SK-N-MC (cell line): ENCODE measurements at regions not wholly inside any gene's neighbourhood (a gene's known extent, or its start where the extent isn't known, plus 50 kb on each side); places are given as distances from the start of the nearest gene placed in this dataset.
A peak's percentile ranks its signal among the peaks of the same experiment; 100 is the strongest.

Source experiments
- DNase-seq: peaks from one replicate; pipeline ENCODE4 v3.0.0-alpha.2; 2011; ENCODE audit warnings: low read depth, low spot score
- H3K27ac ChIP-seq: fragments of 200-600 bp; sonication (generic); 2 replicates; pipeline ENCODE4 v1.5.1; 2016; ENCODE audit warnings: mixed run types
- H3K36me3 ChIP-seq: fragments of 200-600 bp; sonication (generic); 2 replicates; pipeline ENCODE4 v1.6.1; 2017; ENCODE audit warnings: antibody characterized with exemption, low read length, mixed read lengths; ENCODE audit not compliant: insufficient read depth
- H3K4me3 ChIP-seq: fragments of 200-600 bp; sonication (generic); 2 replicates; pipeline ENCODE4 v1.5.1; 2016
- H3K9ac ChIP-seq: fragments of 200-600 bp; sonication (generic); 2 replicates; pipeline ENCODE4 v1.8.0; 2017; ENCODE audit warnings: mixed run types, mixed read lengths; ENCODE audit not compliant: insufficient read length
- H3K9me3 ChIP-seq: fragments of 200-600 bp; sonication (generic); 2 replicates; pipeline ENCODE4 v1.6.1; 2017; ENCODE audit warnings: low read depth, mild to moderate bottlenecking, antibody characterized with exemption, low read length, moderate library complexity, mixed read lengths
- EZH2 ChIP-seq: fragments of 200-600 bp; sonication (generic); IDR thresholded peaks from one replicate; pipeline ENCODE4 v1.6.1; 2017; ENCODE audit warnings: antibody characterized with exemption
- FOXP2 ChIP-seq: optimal IDR thresholded peaks from 2 replicates; pipeline ENCODE3; 2011; ENCODE audit warnings: mild to moderate bottlenecking, moderate library complexity; ENCODE audit not compliant: insufficient read depth; ENCODE audit errors: extremely low read length, control extremely low read depth
- POLR2AphosphoS5 ChIP-seq: IDR thresholded peaks from 2 replicates; pipeline ENCODE4 v1.6.1; 2012; ENCODE audit warnings: mild to moderate bottlenecking, low read depth, low read length, borderline replicate concordance

- H3K9ac ChIP-seq: no peak overlapping the region
- H3K4me3 ChIP-seq: no peak overlapping the region
- H3K36me3 ChIP-seq: no peaks in the 10 kb centered on the region
- TF ChIP-seq POLR2AphosphoS5 (no peak), EZH2 (no peak), FOXP2 (no peak)
- H3K9me3 ChIP-seq: no peaks in the 10 kb centered on the region
- DNase-seq: no peak
- no peak overlapping the region for H3K27ac ChIP-seq
These were observed 114.8 kb downstream of the IL12A start for GRCh38 chr3:160103397-160103796.

GRCh38 chr3:160105907-160106584, 117.4 kb downstream of the IL12A start:
- H3K9me3 ChIP-seq: no peaks in the 10 kb centered on the region
- no peak overlapping the region for H3K4me3 ChIP-seq
- no peak for DNase-seq
- H3K9ac ChIP-seq: no peak overlapping the region
- TF ChIP-seq EZH2 (no peak), FOXP2 (no peak), POLR2AphosphoS5 (no peak)
- H3K36me3 ChIP-seq: no peaks in the 10 kb centered on the region
- H3K27ac ChIP-seq: no peak overlapping the region

DNA sequence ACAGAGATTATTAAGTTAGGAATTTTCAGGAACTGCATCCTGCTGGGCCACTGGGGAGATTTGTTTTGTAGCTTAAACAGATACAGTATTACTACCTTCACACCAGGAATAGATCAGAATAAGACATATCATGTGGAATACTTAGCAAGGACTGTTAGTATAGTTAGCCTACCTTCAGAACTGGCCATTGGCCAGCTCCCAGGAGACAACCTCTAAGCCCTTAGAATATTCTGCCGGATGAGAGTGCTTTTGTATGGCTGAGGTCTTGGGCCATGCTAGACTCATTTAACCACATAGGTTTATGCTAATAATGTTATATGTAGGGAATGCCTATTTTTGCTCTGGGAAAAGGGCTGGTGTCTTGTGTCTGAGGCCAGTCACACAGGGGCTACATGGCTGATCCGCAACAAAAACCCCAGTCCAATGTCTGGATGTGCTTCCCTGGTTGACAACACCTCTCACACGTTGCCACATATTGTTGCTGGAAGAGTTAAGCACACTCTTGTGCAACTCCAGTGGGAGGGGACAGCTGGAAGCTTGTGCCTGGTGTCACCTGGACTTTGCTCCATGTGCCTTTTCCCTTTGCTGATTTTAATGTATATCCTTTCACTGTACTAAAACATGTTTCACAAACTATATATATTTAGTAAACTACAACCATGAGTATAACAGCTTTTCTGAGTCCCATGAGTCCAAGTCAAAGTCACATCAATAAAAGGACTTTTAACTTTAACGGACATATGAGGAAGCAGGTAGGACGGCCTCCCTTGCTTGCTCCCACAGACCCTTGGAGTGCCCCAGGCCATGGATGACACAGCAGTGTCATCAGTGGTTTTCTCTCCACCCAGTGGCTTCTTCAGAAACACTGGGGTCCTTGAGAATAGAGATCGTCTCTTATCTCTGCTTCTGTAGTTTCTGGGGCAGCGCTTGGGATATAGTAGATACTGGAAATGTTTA, 118.0 kb upstream of the C3orf80 start:
- no peak for DNase-seq
- H3K9ac ChIP-seq: no peak overlapping the region
- no peak for TF ChIP-seq POLR2AphosphoS5
- TF ChIP-seq FOXP2: no peak
- no peak for TF ChIP-seq EZH2
- H3K36me3 ChIP-seq: no peaks in the 10 kb centered on the region
- H3K4me3 ChIP-seq: peak overlapping the region; percentile 67; the same call in 1 of the 2 replicates
- peak overlapping the region; percentile 83; the same call in 1 of the 2 replicates for H3K27ac ChIP-seq
- no peaks in the 10 kb centered on the region for H3K9me3 ChIP-seq

- peak; percentile 66 for DNase-seq
- no peak for TF ChIP-seq EZH2
- peak; percentile 23; the same call in 1 of the 2 replicates for TF ChIP-seq POLR2AphosphoS5
These were observed 116.9 kb upstream of the C3orf80 start for GRCh38 chr3:160108362-160108761.

DNA sequence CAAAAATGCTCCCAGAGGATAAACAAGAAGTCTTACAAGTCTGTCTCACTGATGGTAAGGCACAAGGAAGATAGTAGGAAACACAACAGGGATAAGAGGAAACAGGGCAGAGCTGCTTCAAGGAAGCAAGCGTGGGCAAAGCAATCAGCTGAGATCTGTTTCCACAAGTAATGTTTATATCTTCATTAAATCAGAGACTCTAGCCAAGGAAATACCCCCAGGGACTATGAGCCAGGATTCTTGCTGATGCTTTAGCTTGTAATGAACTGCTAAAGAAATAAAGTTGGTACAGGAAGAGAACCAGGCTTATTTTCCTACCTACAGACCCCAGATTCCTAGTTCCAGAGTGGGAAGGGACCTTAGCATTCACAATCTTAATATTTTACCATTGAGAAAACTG, 112.7 kb upstream of the C3orf80 start:
- Histone ChIP-seq H3K9me3 (peaks cover 4% of the 10 kb centered on the region; the same call in 1 of the 2 replicates), H3K9ac (no peak overlapping the region), H3K27ac (peak overlapping the region; percentile 37; the same call in 1 of the 2 replicates), H3K4me3 (peak overlapping the region; percentile 31), H3K36me3 (no peaks in the 10 kb centered on the region)
- TF ChIP-seq POLR2AphosphoS5 (peak; percentile 25; the same call in 1 of the 2 replicates), EZH2 (no peak)
- DNase-seq: peak; percentile 88

More at GRCh38 chr3:160108362-160108761, 116.9 kb upstream of the C3orf80 start:
- Histone ChIP-seq H3K9me3 (no peaks in the 10 kb centered on the region), H3K9ac (peak overlapping the region; percentile 12), H3K27ac (peak overlapping the region; percentile 83), H3K4me3 (peak overlapping the region; percentile 67), H3K36me3 (no peaks in the 10 kb centered on the region)

DNA sequence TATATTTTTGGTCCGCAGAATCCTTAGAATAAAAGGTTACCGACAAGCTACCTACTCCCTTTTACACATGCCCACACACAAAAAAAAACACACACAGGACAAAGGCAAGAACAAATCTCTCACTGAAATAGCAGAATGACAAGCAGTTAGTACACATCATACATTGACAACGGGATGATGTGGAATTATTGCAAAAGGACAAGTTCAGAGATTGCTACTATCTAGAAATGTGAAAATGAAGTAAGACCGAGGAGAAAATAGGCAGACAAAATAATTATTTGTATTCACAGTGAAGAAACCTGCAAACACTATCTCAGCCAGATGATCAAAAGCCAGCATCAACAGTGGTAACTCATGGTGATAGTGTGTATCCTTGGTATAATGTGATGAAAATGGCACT, 112.2 kb upstream of the C3orf80 start:
- DNase-seq: no peak
- Histone ChIP-seq H3K9ac (no peak overlapping the region), H3K9me3 (peaks cover 5% of the 10 kb centered on the region; the same call in 1 of the 2 replicates), H3K4me3 (no peak overlapping the region), H3K36me3 (no peaks in the 10 kb centered on the region), H3K27ac (no peak overlapping the region)
- TF ChIP-seq FOXP2: no peak
- no peak for TF ChIP-seq POLR2AphosphoS5
- no peak for TF ChIP-seq EZH2

DNA sequence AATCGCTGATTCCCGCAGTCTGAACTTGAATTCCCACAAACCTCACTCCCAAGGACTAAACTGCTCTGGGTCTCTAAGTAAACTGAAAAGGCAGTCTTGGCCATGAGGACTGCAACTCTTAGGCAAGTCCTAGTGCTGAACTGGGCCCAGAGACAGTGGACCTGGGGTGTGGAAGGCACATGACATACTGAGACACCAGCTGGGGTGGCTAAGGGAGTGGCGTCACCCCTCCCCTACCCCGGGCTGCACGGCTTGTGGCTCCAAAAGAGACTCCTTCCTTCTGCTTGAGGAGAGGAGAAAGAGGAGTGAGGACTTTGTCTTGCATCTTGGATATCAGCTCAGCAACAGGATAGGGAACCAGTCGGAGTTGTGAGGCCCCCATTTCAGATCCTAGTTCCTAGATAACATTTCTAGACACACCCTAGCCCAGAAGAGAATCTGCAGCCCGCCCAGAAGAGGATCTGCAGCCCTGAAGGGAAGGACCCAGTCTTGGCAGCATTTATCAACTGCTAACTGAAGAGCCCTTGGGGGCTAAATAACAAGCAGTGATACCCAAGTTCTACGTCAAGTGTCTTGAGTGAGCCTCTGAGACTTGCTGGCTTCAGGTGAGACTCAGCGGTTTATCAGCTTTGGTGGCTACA, 110.7 kb upstream of the C3orf80 start:
- no peak overlapping the region for H3K4me3 ChIP-seq
- no peaks in the 10 kb centered on the region for H3K36me3 ChIP-seq
- no peak for TF ChIP-seq FOXP2
- TF ChIP-seq POLR2AphosphoS5: no peak
- no peak for TF ChIP-seq EZH2
- no peak overlapping the region for H3K27ac ChIP-seq
- H3K9ac ChIP-seq: no peak overlapping the region
- H3K9me3 ChIP-seq: peaks cover 5% of the 10 kb centered on the region; the same call in 1 of the 2 replicates
- DNase-seq: no peak

GRCh38 chr3:160115387-160115786, 109.8 kb upstream of the C3orf80 start:
- no peak overlapping the region for H3K9ac ChIP-seq
- DNase-seq: no peak
- H3K36me3 ChIP-seq: no peaks in the 10 kb centered on the region
- TF ChIP-seq EZH2 (no peak), FOXP2 (no peak), POLR2AphosphoS5 (no peak)
- peaks cover 5% of the 10 kb centered on the region; the same call in 1 of the 2 replicates for H3K9me3 ChIP-seq
- no peak overlapping the region for H3K27ac ChIP-seq
- H3K4me3 ChIP-seq: no peak overlapping the region
